ENCODE measurements at regions not wholly inside any gene's neighbourhood (a gene's known extent, or its start where the extent isn't known, plus 50 kb on each side); places are given as distances from the start of the nearest gene placed in this dataset.

GRCh38 chr2:134135793-134136192 is 118.1 kb upstream of the MGAT5 start:
- no peak for TF ChIP-seq CTCF (IDR thresholded peaks at IDR 0.05)
- TF ChIP-seq YY1 (IDR thresholded peaks at IDR 0.05; ENCODE audit: low read depth) = no peak
- TF ChIP-seq NFIC (IDR thresholded peaks at IDR 0.05; ENCODE audit: borderline replicate concordance) = no peak
- TF ChIP-seq FOXJ3 (CRISPR knock-in tag; IDR thresholded peaks at IDR 0.05) = no peak
- no peak for TF ChIP-seq GATA2 (CRISPR knock-in tag; IDR thresholded peaks at IDR 0.05)
- TF ChIP-seq CHD2 (IDR thresholded peaks at IDR 0.05; ENCODE audit: low read length, partially characterized antibody) = no peak
- no peak for TF ChIP-seq TEAD4 (IDR thresholded peaks at IDR 0.05; ENCODE audit: borderline replicate concordance, insufficient read depth)
- no peak for TF ChIP-seq ELF1 (IDR thresholded peaks at IDR 0.05)
- TF ChIP-seq RAD21 (IDR thresholded peaks at IDR 0.05; ENCODE audit: low read length) = no peak
- no peak for TF ChIP-seq POLR2AphosphoS5 (IDR thresholded peaks at IDR 0.05; ENCODE audit: low read depth, low read length)
- no peak for TF ChIP-seq RFX5 (IDR thresholded peaks at IDR 0.05; ENCODE audit: low read length)
- no peak for TF ChIP-seq SMC3 (IDR thresholded peaks at IDR 0.05; ENCODE audit: low read depth, low read length)
